ENCODE measurements at regions not wholly inside any gene's neighbourhood (a gene's known extent, or its start where the extent isn't known, plus 50 kb on each side); places are given as distances from the start of the nearest gene placed in this dataset.

- H3K36me3 ChIP-seq (ENCODE audit: insufficient read depth, low read length) = no peaks in the 10 kb centered on the region
- DNase-seq (ENCODE audit: insufficient read length, low spot score, missing footprints) = no peak
- no peak overlapping the region for H3K4me2 ChIP-seq (ENCODE audit: insufficient read depth, low read length)
- no peak overlapping the region for H3K4me3 ChIP-seq (ENCODE audit: insufficient read depth, low read length)
- H3K27ac ChIP-seq (ENCODE audit: low read depth, low read length) = no peak overlapping the region
- no peaks in the 10 kb centered on the region for H3K9me3 ChIP-seq (ENCODE audit: low read depth, low read length)
- H3K79me2 ChIP-seq (ENCODE audit: insufficient read depth, low read length) = no peaks in the 10 kb centered on the region
- no peak for TF ChIP-seq CTCF (IDR thresholded peaks at IDR 0.05; ENCODE audit: extremely low read depth, low read depth, low read length)
- H3K27me3 ChIP-seq (ENCODE audit: insufficient read depth, low read length) = no peaks in the 10 kb centered on the region
- no peak overlapping the region for H2AFZ ChIP-seq (ENCODE audit: low read length)
- H4K20me1 ChIP-seq (ENCODE audit: insufficient read depth, low read length) = no peaks in the 10 kb centered on the region
- H3K4me1 ChIP-seq (ENCODE audit: insufficient read depth, low read length) = no peaks in the 10 kb centered on the region
Observed at GRCh38 chr9:119793218-119793617, 424.0 kb upstream of the BRINP1 start.

- Histone ChIP-seq H3K4me3 (ENCODE audit: insufficient read depth, low read length) (no peak overlapping the region), H3K4me1 (ENCODE audit: insufficient read depth, low read length) (no peaks in the 10 kb centered on the region), H3K27ac (ENCODE audit: low read depth, low read length) (no peak overlapping the region), H3K4me2 (ENCODE audit: insufficient read depth, low read length) (no peak overlapping the region), H3K36me3 (ENCODE audit: insufficient read depth, low read length) (no peaks in the 10 kb centered on the region), H3K9me3 (ENCODE audit: low read depth, low read length) (no peaks in the 10 kb centered on the region), H3K79me2 (ENCODE audit: insufficient read depth, low read length) (no peaks in the 10 kb centered on the region), H2AFZ (ENCODE audit: low read length) (no peak overlapping the region), H3K27me3 (ENCODE audit: insufficient read depth, low read length) (no peaks in the 10 kb centered on the region), H4K20me1 (ENCODE audit: insufficient read depth, low read length) (no peaks in the 10 kb centered on the region)
- no peak for TF ChIP-seq CTCF (IDR thresholded peaks at IDR 0.05; ENCODE audit: extremely low read depth, low read depth, low read length)
- no peak for DNase-seq (ENCODE audit: insufficient read length, low spot score, missing footprints)
Observed at GRCh38 chr9:119792242-119792641, 423.0 kb upstream of the BRINP1 start.

- Histone ChIP-seq H2AFZ (ENCODE audit: low read length) (no peak overlapping the region), H3K36me3 (ENCODE audit: insufficient read depth, low read length) (no peaks in the 10 kb centered on the region), H3K4me2 (ENCODE audit: insufficient read depth, low read length) (no peak overlapping the region), H3K27ac (ENCODE audit: low read depth, low read length) (no peak overlapping the region), H3K4me3 (ENCODE audit: insufficient read depth, low read length) (no peak overlapping the region), H3K4me1 (ENCODE audit: insufficient read depth, low read length) (no peaks in the 10 kb centered on the region), H3K79me2 (ENCODE audit: insufficient read depth, low read length) (no peaks in the 10 kb centered on the region), H3K9me3 (ENCODE audit: low read depth, low read length) (no peaks in the 10 kb centered on the region), H4K20me1 (ENCODE audit: insufficient read depth, low read length) (no peaks in the 10 kb centered on the region), H3K27me3 (ENCODE audit: insufficient read depth, low read length) (no peaks in the 10 kb centered on the region)
- no peak for TF ChIP-seq CTCF (IDR thresholded peaks at IDR 0.05; ENCODE audit: extremely low read depth, low read depth, low read length)
- DNase-seq (ENCODE audit: insufficient read length, low spot score, missing footprints) = no peak
Observed at GRCh38 chr9:119789987-119790386, 420.8 kb upstream of the BRINP1 start.

DNA sequence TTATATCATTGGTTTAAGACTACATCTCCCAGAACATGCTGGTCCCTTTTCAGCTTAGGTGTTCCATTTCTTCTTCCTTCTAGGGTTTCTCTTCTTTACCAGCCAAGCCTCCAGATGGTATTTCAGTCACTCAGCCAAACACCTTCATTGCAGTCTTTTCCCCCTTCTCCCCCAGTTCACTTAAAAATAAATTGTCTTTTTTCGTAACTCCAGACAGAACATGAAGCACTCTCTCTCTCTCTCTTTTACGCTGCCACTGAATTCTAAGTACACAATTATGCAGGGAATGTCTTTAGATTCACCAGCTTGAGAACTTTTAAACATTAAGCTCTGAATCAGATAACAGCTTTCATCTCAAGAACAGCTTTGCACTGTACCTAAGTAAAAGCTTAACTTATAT, 419.7 kb upstream of the BRINP1 start:
- no peak overlapping the region for H3K27ac ChIP-seq (ENCODE audit: low read depth, low read length)
- no peak overlapping the region for H3K4me2 ChIP-seq (ENCODE audit: insufficient read depth, low read length)
- no peaks in the 10 kb centered on the region for H3K4me1 ChIP-seq (ENCODE audit: insufficient read depth, low read length)
- DNase-seq (ENCODE audit: insufficient read length, low spot score, missing footprints) = peak; percentile 23
- H4K20me1 ChIP-seq (ENCODE audit: insufficient read depth, low read length) = no peaks in the 10 kb centered on the region
- no peaks in the 10 kb centered on the region for H3K36me3 ChIP-seq (ENCODE audit: insufficient read depth, low read length)
- no peaks in the 10 kb centered on the region for H3K79me2 ChIP-seq (ENCODE audit: insufficient read depth, low read length)
- no peak overlapping the region for H2AFZ ChIP-seq (ENCODE audit: low read length)
- H3K27me3 ChIP-seq (ENCODE audit: insufficient read depth, low read length) = no peaks in the 10 kb centered on the region
- TF ChIP-seq CTCF (IDR thresholded peaks at IDR 0.05; ENCODE audit: extremely low read depth, low read depth, low read length) = no peak
- H3K4me3 ChIP-seq (ENCODE audit: insufficient read depth, low read length) = no peak overlapping the region
- H3K9me3 ChIP-seq (ENCODE audit: low read depth, low read length) = no peaks in the 10 kb centered on the region

Measured in osteoblast (primary cell).